Parathyroid adenoma (tissue), 2 donors: ENCODE measurements at regions not wholly inside any gene's neighbourhood (a gene's known extent, or its start where the extent isn't known, plus 50 kb on each side); places are given as distances from the start of the nearest gene placed in this dataset.

ENCODE experiments used
- H2AFZ ChIP-seq: fragments of 300-600 bp; sonication (generic); one replicate; pipeline ENCODE4 v1.7.0; 2017; ENCODE audit warnings: antibody characterized with exemption, mild to moderate bottlenecking
- H3K27ac ChIP-seq: fragments of 300-600 bp; sonication (generic); one replicate; pipeline ENCODE4 v1.7.0; 2017
- H3K27me3 ChIP-seq: fragments of 300-600 bp; sonication (generic); one replicate; pipeline ENCODE4 v1.7.0; 2017; ENCODE audit warnings: low read length; ENCODE audit not compliant: control insufficient read depth, insufficient read depth
- H3K36me3 ChIP-seq: fragments of 300-600 bp; sonication (generic); one replicate; pipeline ENCODE4 v1.7.0; 2017; ENCODE audit warnings: low read length; ENCODE audit not compliant: control insufficient read depth, insufficient read depth
- H3K4me1 ChIP-seq: fragments of 300-600 bp; sonication (generic); one replicate; pipeline ENCODE4 v1.7.0; 2017; ENCODE audit warnings: control low read depth
- H3K4me2 ChIP-seq: fragments of 300-600 bp; sonication (generic); one replicate; pipeline ENCODE4 v1.7.0; 2017; ENCODE audit warnings: low read length
- H3K4me3 ChIP-seq: fragments of 300-600 bp; sonication (generic); one replicate; pipeline ENCODE4 v1.7.0; 2017; ENCODE audit warnings: low read depth, low read length
- H3K79me2 ChIP-seq: fragments of 300-600 bp; sonication (generic); one replicate; pipeline ENCODE4 v1.7.0; 2017; ENCODE audit warnings: control low read depth
- H3K9ac ChIP-seq: fragments of 300-600 bp; sonication (generic); one replicate; pipeline ENCODE4 v1.7.0; 2017; ENCODE audit warnings: mild to moderate bottlenecking
- H3K9me3 ChIP-seq: fragments of 300-600 bp; sonication (generic); one replicate; pipeline ENCODE4 v1.7.0; 2017; ENCODE audit warnings: low read length; ENCODE audit not compliant: control insufficient read depth
- TF ChIP-seq, protein P1 (sequence below): fragments of 300-600 bp; sonication (generic); IDR thresholded peaks from one replicate; pipeline ENCODE4 v1.7.0; 2017; ENCODE audit warnings: antibody characterized with exemption, mild to moderate bottlenecking
- donor health status: primary hyperparathyroidism.

DNA sequence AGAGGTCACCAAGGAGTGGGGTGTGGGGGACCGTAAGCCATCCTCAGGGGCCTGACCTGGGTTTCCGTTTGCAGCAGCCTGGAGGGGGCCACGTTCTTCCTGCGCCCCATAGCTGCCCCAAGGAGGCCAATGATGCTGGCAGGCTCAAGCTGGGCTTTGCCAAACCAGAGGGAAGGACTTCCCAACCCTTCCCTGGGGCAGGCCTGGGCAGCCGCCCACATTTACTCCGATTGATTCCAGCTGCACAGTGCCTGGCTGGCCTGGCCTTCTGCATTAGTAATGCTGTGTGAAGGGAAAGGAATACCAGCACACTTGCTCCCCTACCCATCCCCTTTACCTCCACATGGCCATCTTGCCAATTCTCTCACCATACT is 360.6 kb upstream of the SLC14A2 start:
- Histone ChIP-seq H3K4me1 (no peaks in the 10 kb centered on the region), H3K9me3 (no peaks in the 10 kb centered on the region), H3K9ac (no peak overlapping the region), H3K36me3 (no peaks in the 10 kb centered on the region), H3K4me3 (no peak overlapping the region), H3K27ac (no peak overlapping the region), H3K79me2 (no peaks in the 10 kb centered on the region), H2AFZ (no peak overlapping the region), H3K4me2 (no peak overlapping the region), H3K27me3 (no peaks in the 10 kb centered on the region)
- TF ChIP-seq, protein P1, sequence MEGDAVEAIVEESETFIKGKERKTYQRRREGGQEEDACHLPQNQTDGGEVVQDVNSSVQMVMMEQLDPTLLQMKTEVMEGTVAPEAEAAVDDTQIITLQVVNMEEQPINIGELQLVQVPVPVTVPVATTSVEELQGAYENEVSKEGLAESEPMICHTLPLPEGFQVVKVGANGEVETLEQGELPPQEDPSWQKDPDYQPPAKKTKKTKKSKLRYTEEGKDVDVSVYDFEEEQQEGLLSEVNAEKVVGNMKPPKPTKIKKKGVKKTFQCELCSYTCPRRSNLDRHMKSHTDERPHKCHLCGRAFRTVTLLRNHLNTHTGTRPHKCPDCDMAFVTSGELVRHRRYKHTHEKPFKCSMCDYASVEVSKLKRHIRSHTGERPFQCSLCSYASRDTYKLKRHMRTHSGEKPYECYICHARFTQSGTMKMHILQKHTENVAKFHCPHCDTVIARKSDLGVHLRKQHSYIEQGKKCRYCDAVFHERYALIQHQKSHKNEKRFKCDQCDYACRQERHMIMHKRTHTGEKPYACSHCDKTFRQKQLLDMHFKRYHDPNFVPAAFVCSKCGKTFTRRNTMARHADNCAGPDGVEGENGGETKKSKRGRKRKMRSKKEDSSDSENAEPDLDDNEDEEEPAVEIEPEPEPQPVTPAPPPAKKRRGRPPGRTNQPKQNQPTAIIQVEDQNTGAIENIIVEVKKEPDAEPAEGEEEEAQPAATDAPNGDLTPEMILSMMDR = no peak

DNA sequence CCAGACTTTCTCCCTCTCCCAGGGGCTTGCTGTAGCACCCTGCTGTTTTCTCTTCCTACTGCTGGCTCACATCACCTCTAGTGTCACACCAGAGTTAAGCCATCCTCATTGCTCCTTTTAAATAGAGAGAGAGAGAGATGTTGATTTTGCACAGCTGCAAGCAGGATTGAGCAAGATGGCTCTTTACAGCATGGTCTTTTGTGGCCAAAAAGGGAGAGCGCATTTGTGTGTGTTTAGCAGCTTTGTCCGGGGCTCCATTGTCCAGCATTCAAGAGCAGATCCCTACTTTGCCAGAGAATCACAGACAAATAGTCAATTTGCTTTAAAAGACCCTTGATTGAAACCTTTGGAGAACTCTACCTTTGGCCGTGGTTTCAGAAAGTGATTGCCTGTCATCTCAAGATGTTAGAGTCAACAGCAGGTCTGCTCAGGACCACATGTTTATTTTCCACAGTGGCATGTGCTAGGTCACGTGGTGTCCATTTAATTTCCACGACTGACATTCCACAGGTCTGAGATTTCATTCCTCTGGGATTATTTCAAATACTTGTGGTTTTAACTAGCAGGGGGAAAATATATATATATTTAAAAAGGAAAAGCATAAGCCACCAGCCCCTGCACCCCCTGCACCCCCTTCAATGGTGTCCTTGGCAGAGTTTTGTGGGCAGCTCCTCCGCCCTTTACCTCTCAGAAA is 359.9 kb upstream of the SLC14A2 start:
- H3K79me2 ChIP-seq = no peaks in the 10 kb centered on the region
- H3K9ac ChIP-seq = no peak overlapping the region
- no peaks in the 10 kb centered on the region for H3K27me3 ChIP-seq
- no peaks in the 10 kb centered on the region for H3K4me1 ChIP-seq
- no peak overlapping the region for H3K4me2 ChIP-seq
- TF ChIP-seq, protein P1 = no peak
- no peaks in the 10 kb centered on the region for H3K9me3 ChIP-seq
- H3K4me3 ChIP-seq = no peak overlapping the region
- no peak overlapping the region for H3K27ac ChIP-seq
- no peaks in the 10 kb centered on the region for H3K36me3 ChIP-seq
- H2AFZ ChIP-seq = no peak overlapping the region

DNA sequence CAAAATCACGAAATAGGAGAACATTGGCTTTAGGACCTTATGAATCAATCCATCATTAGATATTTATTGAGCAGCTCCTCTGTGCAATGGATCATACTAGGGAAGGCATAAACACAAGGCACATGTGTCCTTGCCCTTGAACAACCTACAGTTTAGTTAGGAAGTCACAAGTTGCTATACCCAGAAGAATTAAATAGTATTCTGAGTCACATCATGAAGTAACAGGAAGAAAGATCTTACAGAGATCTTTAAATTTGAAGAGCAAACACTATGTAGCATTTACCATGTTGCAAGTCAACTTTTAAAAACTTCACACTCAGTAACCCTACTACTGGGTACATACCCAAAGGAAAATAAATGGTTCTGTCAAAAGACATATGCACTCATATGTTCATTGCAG is 355.2 kb upstream of the SLC14A2 start:
- Histone ChIP-seq H3K27ac (no peak overlapping the region), H3K4me2 (no peak overlapping the region), H3K79me2 (no peaks in the 10 kb centered on the region), H3K36me3 (no peaks in the 10 kb centered on the region), H2AFZ (no peak overlapping the region), H3K27me3 (no peaks in the 10 kb centered on the region), H3K4me1 (no peaks in the 10 kb centered on the region), H3K9ac (no peak overlapping the region), H3K4me3 (no peak overlapping the region), H3K9me3 (no peaks in the 10 kb centered on the region)
- TF ChIP-seq, protein P1 = no peak

DNA sequence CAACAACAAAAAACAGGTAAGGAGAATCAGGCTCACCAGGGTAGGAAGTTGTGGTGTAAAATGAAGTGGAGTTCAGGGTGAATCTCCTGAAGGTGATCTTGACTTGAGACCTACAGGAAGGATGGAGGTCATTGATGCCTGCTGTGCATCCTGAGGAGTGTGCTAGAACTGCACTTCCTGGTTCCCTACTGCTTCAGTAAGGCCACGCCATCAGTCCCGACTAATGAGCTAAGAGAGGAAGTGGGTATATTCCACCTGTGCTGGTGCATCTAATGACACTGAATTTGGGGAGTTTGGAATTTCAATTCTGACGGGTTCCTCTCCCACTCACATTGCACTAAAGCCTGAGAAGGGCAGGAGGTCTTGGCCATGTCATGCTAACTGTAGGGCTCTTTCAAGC is 349.3 kb upstream of the SLC14A2 start:
- Histone ChIP-seq H3K27me3 (no peaks in the 10 kb centered on the region), H3K9me3 (no peaks in the 10 kb centered on the region), H3K9ac (no peak overlapping the region), H3K79me2 (no peaks in the 10 kb centered on the region), H3K27ac (no peak overlapping the region), H3K4me1 (no peaks in the 10 kb centered on the region), H3K4me3 (no peak overlapping the region), H2AFZ (no peak overlapping the region), H3K4me2 (no peak overlapping the region), H3K36me3 (no peaks in the 10 kb centered on the region)
- TF ChIP-seq, protein P1 = no peak

DNA sequence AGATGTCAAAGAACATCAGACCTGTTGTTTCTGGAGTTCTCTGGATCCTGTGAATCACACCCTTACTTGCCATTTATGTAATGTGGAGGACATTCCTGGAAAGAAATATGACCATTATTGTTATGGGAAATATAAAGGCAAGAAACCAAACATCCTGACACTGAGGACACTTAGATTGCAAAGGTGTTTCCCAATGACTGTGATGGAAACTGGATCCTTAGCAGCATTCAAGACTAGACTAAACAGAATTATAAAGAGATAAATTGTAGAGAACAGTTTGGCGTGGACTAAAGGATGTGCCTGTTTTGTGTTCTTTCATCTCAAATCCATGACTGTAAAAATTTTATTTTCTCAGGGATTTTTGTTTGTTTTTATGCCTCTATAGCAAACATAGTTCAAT is 347.7 kb upstream of the SLC14A2 start:
- H3K9ac ChIP-seq = no peak overlapping the region
- H3K9me3 ChIP-seq = no peaks in the 10 kb centered on the region

More for the DNA sequence above, 347.7 kb upstream of the SLC14A2 start:
- no peak overlapping the region for H3K4me2 ChIP-seq
- no peaks in the 10 kb centered on the region for H3K36me3 ChIP-seq
- TF ChIP-seq, protein P1 = no peak
- no peaks in the 10 kb centered on the region for H3K79me2 ChIP-seq
- H3K27me3 ChIP-seq = no peaks in the 10 kb centered on the region
- no peak overlapping the region for H3K27ac ChIP-seq
- H2AFZ ChIP-seq = no peak overlapping the region
- H3K4me3 ChIP-seq = no peak overlapping the region
- no peaks in the 10 kb centered on the region for H3K4me1 ChIP-seq
